Calu3 (cell line): ENCODE measurements at regions not wholly inside any gene's neighbourhood (a gene's known extent, or its start where the extent isn't known, plus 50 kb on each side); places are given as distances from the start of the nearest gene placed in this dataset.

Experiments
- BruUV-seq: library from RNA; stranded (reverse); fragments of 400-500 nt; replicated peaks from 2 replicates; lab custom pipeline; 2021; lab: Mats Ljungman, UMichigan
- CTCF ChIA-PET: fragments of 300-600 bp; sonication (Branson Sonifier 250); formaldehyde crosslinking; loops from one replicate; lab custom pipeline; 2022; ENCODE audit warnings: antibody characterized with exemption; lab: Charles Lee
- DNase-seq: peaks from one replicate; pipeline ENCODE4 v3.0.0; 2022
- H3K27ac Mint-ChIP-seq: one replicate; pipeline ENCODE4 v1.8.0; 2022; ENCODE audit warnings: mixed read lengths; ENCODE audit not compliant: unreplicated experiment
- H3K27me3 Mint-ChIP-seq: one replicate; pipeline ENCODE4 v1.8.0; 2022; ENCODE audit warnings: mixed read lengths; ENCODE audit not compliant: unreplicated experiment
- H3K36me3 Mint-ChIP-seq: one replicate; pipeline ENCODE4 v1.8.0; 2022; ENCODE audit warnings: mild to moderate bottlenecking, moderate library complexity, mixed read lengths; ENCODE audit not compliant: insufficient read depth, unreplicated experiment
- H3K4me1 Mint-ChIP-seq: one replicate; pipeline ENCODE4 v1.8.0; 2022; ENCODE audit warnings: mild to moderate bottlenecking, low read depth, mixed read lengths; ENCODE audit not compliant: unreplicated experiment
- H3K4me3 Mint-ChIP-seq: one replicate; pipeline ENCODE4 v1.8.0; 2022; ENCODE audit warnings: mild to moderate bottlenecking, low read depth, moderate library complexity, mixed read lengths; ENCODE audit not compliant: unreplicated experiment
- H3K9me3 Mint-ChIP-seq: one replicate; pipeline ENCODE4 v1.8.0; 2022; ENCODE audit warnings: low read depth, mixed read lengths; ENCODE audit not compliant: unreplicated experiment
- intact Hi-C: fragments of 100-400 bp; cut with micrococcal nuclease; formaldehyde crosslinking; loops from one replicate; pipeline ENCODE4 v1.10.0; 2022; ENCODE audit not compliant: unreplicated experiment
- TF ChIP-seq, protein P1 (sequence below): fragments of 200-600 bp; IDR thresholded peaks from one replicate; pipeline ENCODE4 v1.8.0; 2022; ENCODE audit warnings: antibody characterized with exemption; ENCODE audit not compliant: unreplicated experiment

- BruUV-seq = no TSS peak
- CTCF ChIA-PET = no interaction called here
Observed at GRCh38 chr18:78652001-78652545, 327.5 kb upstream of the SALL3 start.

DNA sequence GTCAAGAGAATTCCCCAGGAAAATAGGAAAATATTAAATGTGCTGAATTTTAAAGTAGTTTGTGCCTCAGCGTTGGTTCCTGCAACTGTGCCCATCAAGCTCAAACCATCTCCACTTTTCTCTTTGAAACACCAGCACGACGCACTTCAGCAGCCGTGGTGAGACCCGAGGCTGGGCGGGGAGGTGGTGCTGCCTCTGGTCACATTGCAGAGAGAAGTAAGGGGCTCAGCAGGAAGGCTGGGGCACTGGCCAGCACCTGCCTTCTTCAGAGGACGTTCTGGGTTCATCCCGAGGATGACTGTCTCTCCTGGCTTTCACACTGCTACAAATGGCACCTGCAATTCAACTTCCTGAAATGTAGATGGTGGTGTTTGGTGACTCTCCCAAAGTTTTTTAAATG, 323.7 kb upstream of the SALL3 start:
- CTCF ChIA-PET = no interaction called here
- no peak for DNase-seq
- TF ChIP-seq, protein P1, sequence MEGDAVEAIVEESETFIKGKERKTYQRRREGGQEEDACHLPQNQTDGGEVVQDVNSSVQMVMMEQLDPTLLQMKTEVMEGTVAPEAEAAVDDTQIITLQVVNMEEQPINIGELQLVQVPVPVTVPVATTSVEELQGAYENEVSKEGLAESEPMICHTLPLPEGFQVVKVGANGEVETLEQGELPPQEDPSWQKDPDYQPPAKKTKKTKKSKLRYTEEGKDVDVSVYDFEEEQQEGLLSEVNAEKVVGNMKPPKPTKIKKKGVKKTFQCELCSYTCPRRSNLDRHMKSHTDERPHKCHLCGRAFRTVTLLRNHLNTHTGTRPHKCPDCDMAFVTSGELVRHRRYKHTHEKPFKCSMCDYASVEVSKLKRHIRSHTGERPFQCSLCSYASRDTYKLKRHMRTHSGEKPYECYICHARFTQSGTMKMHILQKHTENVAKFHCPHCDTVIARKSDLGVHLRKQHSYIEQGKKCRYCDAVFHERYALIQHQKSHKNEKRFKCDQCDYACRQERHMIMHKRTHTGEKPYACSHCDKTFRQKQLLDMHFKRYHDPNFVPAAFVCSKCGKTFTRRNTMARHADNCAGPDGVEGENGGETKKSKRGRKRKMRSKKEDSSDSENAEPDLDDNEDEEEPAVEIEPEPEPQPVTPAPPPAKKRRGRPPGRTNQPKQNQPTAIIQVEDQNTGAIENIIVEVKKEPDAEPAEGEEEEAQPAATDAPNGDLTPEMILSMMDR = no peak
- H3K36me3 Mint-ChIP-seq = peaks cover 3% of the 10 kb centered on the region
- no peak overlapping the region for H3K4me3 Mint-ChIP-seq
- no peaks in the 10 kb centered on the region for H3K4me1 Mint-ChIP-seq
- H3K27me3 Mint-ChIP-seq = no peaks in the 10 kb centered on the region
- intact Hi-C loops = no loop called here
- H3K27ac Mint-ChIP-seq = no peak overlapping the region
- BruUV-seq = no TSS peak
- peaks cover 4% of the 10 kb centered on the region for H3K9me3 Mint-ChIP-seq

More at GRCh38 chr18:78652001-78652545, 327.5 kb upstream of the SALL3 start:
- TF ChIP-seq, protein P1 = no peak
- no peak overlapping the region for H3K4me3 Mint-ChIP-seq
- no peaks in the 10 kb centered on the region for H3K4me1 Mint-ChIP-seq
- peaks cover 3% of the 10 kb centered on the region for H3K36me3 Mint-ChIP-seq
- no peaks in the 10 kb centered on the region for H3K27me3 Mint-ChIP-seq
- intact Hi-C loops = no loop called here
- no peak for DNase-seq
- no peak overlapping the region for H3K27ac Mint-ChIP-seq
- peaks cover 10% of the 10 kb centered on the region for H3K9me3 Mint-ChIP-seq

DNA sequence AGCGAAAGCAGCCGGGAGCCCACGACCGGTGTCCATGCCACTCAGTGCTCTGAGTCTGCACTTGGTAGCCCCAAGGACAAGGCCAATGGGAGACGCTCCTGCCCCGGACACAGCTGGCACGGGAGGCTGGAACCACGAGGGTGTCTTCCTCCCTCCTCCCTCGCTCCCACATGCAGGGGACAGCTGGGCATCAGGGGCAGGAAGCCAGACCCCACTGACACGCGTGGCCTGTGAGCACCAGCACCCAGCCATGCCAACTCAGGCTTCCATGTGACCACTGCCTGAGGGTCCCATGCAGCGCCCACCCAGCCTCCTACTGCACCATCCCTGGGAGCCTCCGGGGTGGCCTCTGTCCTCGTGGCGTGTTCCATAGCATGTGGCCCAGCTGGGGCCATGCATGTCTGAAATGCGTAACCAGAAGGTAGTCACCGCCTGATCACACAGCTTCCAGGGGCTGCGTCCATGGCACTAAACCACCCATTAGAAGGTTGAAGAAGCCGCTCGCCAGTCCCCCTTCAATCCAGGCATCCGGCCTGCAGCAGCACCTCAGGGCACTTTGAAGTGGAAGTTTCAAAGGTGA, 323.2 kb upstream of the SALL3 start:
- Mint-ChIP-seq H3K27me3 (no peaks in the 10 kb centered on the region), H3K27ac (no peak overlapping the region), H3K4me3 (no peak overlapping the region), H3K4me1 (no peaks in the 10 kb centered on the region), H3K36me3 (peaks cover 3% of the 10 kb centered on the region), H3K9me3 (peaks cover 4% of the 10 kb centered on the region)
- CTCF ChIA-PET = no interaction called here
- TF ChIP-seq, protein P1 = no peak
- intact Hi-C loops = no loop called here
- BruUV-seq = no TSS peak
- DNase-seq = no peak

- Mint-ChIP-seq H3K4me3 (no peak overlapping the region), H3K9me3 (peaks cover 6% of the 10 kb centered on the region), H3K4me1 (no peaks in the 10 kb centered on the region), H3K27ac (no peak overlapping the region), H3K27me3 (no peaks in the 10 kb centered on the region), H3K36me3 (no peaks in the 10 kb centered on the region)
- DNase-seq = no peak
- CTCF ChIA-PET = no interaction called here
- no TSS peak for BruUV-seq
- intact Hi-C loops = no loop called here
- TF ChIP-seq, protein P1 = no peak
Observed at GRCh38 chr18:78658531-78658930, 321.1 kb upstream of the SALL3 start.
